GM23248 (cell line): ENCODE measurements at regions not wholly inside any gene's neighbourhood (a gene's known extent, or its start where the extent isn't known, plus 50 kb on each side); places are given as distances from the start of the nearest gene placed in this dataset.

Experiments used
- DNase-seq: peaks from one replicate; pipeline ENCODE4 v3.0.0-alpha.2; 2015
- H2AFZ ChIP-seq: fragments of 200-600 bp; sonication (generic); 2 replicates; pipeline ENCODE4 v1.6.1; 2016; ENCODE audit warnings: antibody characterized with exemption
- H3F3A ChIP-seq: fragments of 200-600 bp; sonication (generic); 2 replicates; pipeline ENCODE4 v1.6.1; 2016; ENCODE audit warnings: mild to moderate bottlenecking, antibody characterized with exemption, mixed run types; ENCODE audit not compliant: insufficient read depth
- H3K27ac ChIP-seq: fragments of 200-600 bp; sonication (generic); 2 replicates; pipeline ENCODE4 v1.5.1; 2016; ENCODE audit warnings: mild to moderate bottlenecking
- H3K27me3 ChIP-seq: fragments of 200-600 bp; sonication (generic); replicated peaks from 2 replicates; pipeline ENCODE4 v1.6.1; 2016; ENCODE audit warnings: mild to moderate bottlenecking; ENCODE audit not compliant: insufficient read depth
- H3K36me3 ChIP-seq: fragments of 200-600 bp; sonication (generic); 2 replicates; pipeline ENCODE4 v1.6.1; 2016; ENCODE audit warnings: low read depth, mild to moderate bottlenecking
- H3K4me1 ChIP-seq: fragments of 200-600 bp; sonication (generic); 2 replicates; pipeline ENCODE4 v1.6.1; 2016; ENCODE audit warnings: mild to moderate bottlenecking; ENCODE audit not compliant: insufficient read depth
- H3K4me2 ChIP-seq: fragments of 200-600 bp; sonication (generic); one replicate; pipeline ENCODE4 v1.6.1; 2016; ENCODE audit warnings: mild to moderate bottlenecking; ENCODE audit not compliant: unreplicated experiment
- H3K4me3 ChIP-seq: fragments of 200-600 bp; sonication (generic); 2 replicates; pipeline ENCODE4 v1.5.1; 2016; ENCODE audit warnings: mild to moderate bottlenecking
- H3K79me2 ChIP-seq: fragments of 200-600 bp; sonication (generic); 2 replicates; pipeline ENCODE4 v1.6.1; 2016; ENCODE audit warnings: mild to moderate bottlenecking; ENCODE audit not compliant: insufficient read depth
- H3K9ac ChIP-seq: fragments of 200-600 bp; sonication (generic); 2 replicates; pipeline ENCODE4 v1.6.1; 2016; ENCODE audit warnings: mild to moderate bottlenecking
- H3K9me2 ChIP-seq: fragments of 200-600 bp; sonication (generic); 2 replicates; pipeline ENCODE4 v1.6.1; 2016; ENCODE audit warnings: mixed run types, mild to moderate bottlenecking, moderate library complexity; ENCODE audit not compliant: insufficient read depth
- H3K9me3 ChIP-seq: fragments of 200-600 bp; sonication (generic); one replicate; pipeline ENCODE4 v1.6.1; 2017; ENCODE audit warnings: low read depth
- H4K20me1 ChIP-seq: fragments of 200-600 bp; sonication (generic); 2 replicates; pipeline ENCODE4 v1.6.0; 2016; ENCODE audit not compliant: insufficient read depth
- EZH2 ChIP-seq: fragments of 200-600 bp; sonication (generic); IDR thresholded peaks from 2 replicates; pipeline ENCODE4 v1.6.1; 2018; ENCODE audit warnings: antibody characterized with exemption, mild to moderate bottlenecking; ENCODE audit not compliant: insufficient read depth, poor library complexity, severe bottlenecking
- EZH2phosphoT487 ChIP-seq: fragments of 200-600 bp; sonication (generic); IDR thresholded peaks from 2 replicates; pipeline ENCODE4 v1.6.1; 2018; ENCODE audit warnings: antibody characterized with exemption, moderate library complexity, mild to moderate bottlenecking, low read depth; ENCODE audit not compliant: insufficient read depth
- WGBS, 2 experiments: methylation state at CpG; one replicate each; pipeline ENCODE4 v1.1.6; 2015 to 2017; ENCODE audit warnings: low lambda C conversion rate in 2 of 2, low coverage in 1 of 2; ENCODE audit errors: missing lambda C conversion rate in 2 of 2; 5-methylcytosine and 5-hydroxymethylcytosine counted together
- in situ Hi-C: fragments of 300-500 bp; cut with MboI; formaldehyde crosslinking; loops from 2 replicates; pipeline ENCODE4 v1.15.0; 2020

GRCh38 chr11:87645626-87646025, 529.6 kb downstream of the RAB38 start:
- Histone ChIP-seq H3K9ac (no peak overlapping the region), H3K4me2 (no peak overlapping the region), H3F3A (no peaks in the 10 kb centered on the region), H3K4me1 (no peaks in the 10 kb centered on the region), H4K20me1 (no peaks in the 10 kb centered on the region), H3K79me2 (no peaks in the 10 kb centered on the region), H3K9me3 (no peaks in the 10 kb centered on the region), H3K36me3 (no peaks in the 10 kb centered on the region), H2AFZ (no peak overlapping the region), H3K4me3 (no peak overlapping the region), H3K9me2 (no peaks in the 10 kb centered on the region), H3K27ac (no peak overlapping the region), H3K27me3 (no peaks in the 10 kb centered on the region)
- DNase-seq: no peak
- TF ChIP-seq EZH2phosphoT487: no peak
- in situ Hi-C loops: no loop called here
- 57 to 60% methylated on average over 1 of the region's 1 CpG for WGBS, 2 experiments

GRCh38 chr11:87639753-87640364, 535.4 kb downstream of the RAB38 start:
- WGBS, 2 experiments: 5 to 10% methylated on average over 1 of the region's 1 CpG
- Histone ChIP-seq H3K27ac (no peak overlapping the region), H3K9me2 (no peaks in the 10 kb centered on the region), H3K9me3 (no peaks in the 10 kb centered on the region), H2AFZ (no peak overlapping the region), H3K4me3 (no peak overlapping the region), H3K36me3 (no peaks in the 10 kb centered on the region), H3K4me1 (no peaks in the 10 kb centered on the region), H3K27me3 (no peaks in the 10 kb centered on the region), H3K79me2 (no peaks in the 10 kb centered on the region), H3K4me2 (no peak overlapping the region), H3K9ac (no peak overlapping the region), H3F3A (no peaks in the 10 kb centered on the region), H4K20me1 (no peaks in the 10 kb centered on the region)
- DNase-seq: no peak
- TF ChIP-seq EZH2 (no peak), EZH2phosphoT487 (no peak)
- in situ Hi-C loops: no loop called here

GRCh38 chr11:87635001-87635400, 540.2 kb downstream of the RAB38 start:
- H3K9ac ChIP-seq: no peak overlapping the region
- no peaks in the 10 kb centered on the region for H3K4me1 ChIP-seq
- H3K4me3 ChIP-seq: no peak overlapping the region
- no peak overlapping the region for H3K27ac ChIP-seq
- peaks cover 6% of the 10 kb centered on the region; the same call in 1 of the 2 replicates for H3K27me3 ChIP-seq
- WGBS, 2 experiments: 48 to 50% methylated on average over 5 of the region's 5 CpGs
- TF ChIP-seq EZH2phosphoT487: no peak
- TF ChIP-seq EZH2: no peak
- H3K4me2 ChIP-seq: no peak overlapping the region
- H3K79me2 ChIP-seq: no peaks in the 10 kb centered on the region
- no peaks in the 10 kb centered on the region for H4K20me1 ChIP-seq
- in situ Hi-C loops: no loop called here
- H3K9me2 ChIP-seq: no peaks in the 10 kb centered on the region
- no peaks in the 10 kb centered on the region for H3K36me3 ChIP-seq
- H3F3A ChIP-seq: no peaks in the 10 kb centered on the region
- H3K9me3 ChIP-seq: no peaks in the 10 kb centered on the region
- no peak overlapping the region for H2AFZ ChIP-seq
- no peak for DNase-seq

- 0 to 2% methylated on average over 3 of the region's 3 CpGs for WGBS, 2 experiments
- DNase-seq: no peak
- H3K4me2 ChIP-seq: no peak overlapping the region
- H3K27me3 ChIP-seq: peaks cover 6% of the 10 kb centered on the region; the same call in 1 of the 2 replicates
- H4K20me1 ChIP-seq: no peaks in the 10 kb centered on the region
- no peaks in the 10 kb centered on the region for H3K36me3 ChIP-seq
- in situ Hi-C loops: no loop called here
- H3F3A ChIP-seq: no peaks in the 10 kb centered on the region
- no peak overlapping the region for H3K4me3 ChIP-seq
- H2AFZ ChIP-seq: no peak overlapping the region
- no peaks in the 10 kb centered on the region for H3K9me3 ChIP-seq
- H3K79me2 ChIP-seq: no peaks in the 10 kb centered on the region
- H3K4me1 ChIP-seq: no peaks in the 10 kb centered on the region
- no peak overlapping the region for H3K9ac ChIP-seq
- H3K27ac ChIP-seq: no peak overlapping the region
- no peaks in the 10 kb centered on the region for H3K9me2 ChIP-seq
- TF ChIP-seq EZH2: no peak
- no peak for TF ChIP-seq EZH2phosphoT487
These were observed 540.9 kb downstream of the RAB38 start for GRCh38 chr11:87634331-87634730.

DNA sequence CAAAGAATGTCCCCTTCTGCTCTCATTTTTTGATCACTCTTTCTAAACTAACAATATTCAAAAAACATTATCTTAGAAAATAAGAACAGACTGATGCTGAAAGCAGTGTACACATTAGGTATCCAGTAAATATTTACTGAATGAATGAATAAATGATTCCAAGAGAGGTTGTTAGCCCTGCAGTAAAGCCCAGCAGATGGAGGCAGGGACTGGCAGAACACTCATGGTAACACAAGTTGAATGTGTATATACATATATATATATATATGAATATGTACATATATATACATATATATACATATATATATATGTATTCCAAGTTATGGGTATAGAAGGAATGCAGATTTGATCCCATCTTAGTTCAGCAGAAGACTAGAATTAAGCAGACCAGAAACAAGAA, 546.3 kb downstream of the RAB38 start:
- Histone ChIP-seq H3K4me1 (no peaks in the 10 kb centered on the region), H3K27me3 (peaks cover 6% of the 10 kb centered on the region; the same call in 1 of the 2 replicates), H3K4me2 (no peak overlapping the region), H3K9me3 (no peaks in the 10 kb centered on the region), H3K4me3 (no peak overlapping the region), H3K36me3 (no peaks in the 10 kb centered on the region), H3F3A (no peaks in the 10 kb centered on the region), H3K27ac (no peak overlapping the region), H2AFZ (no peak overlapping the region), H3K9me2 (no peaks in the 10 kb centered on the region), H3K79me2 (no peaks in the 10 kb centered on the region), H3K9ac (no peak overlapping the region), H4K20me1 (no peaks in the 10 kb centered on the region)
- in situ Hi-C loops: no loop called here
- no peak for TF ChIP-seq EZH2phosphoT487
- DNase-seq: no peak
